Stomach smooth muscle (tissue), 2 donors: ENCODE measurements at regions not wholly inside any gene's neighbourhood (a gene's known extent, or its start where the extent isn't known, plus 50 kb on each side); places are given as distances from the start of the nearest gene placed in this dataset.

ENCODE experiments used
- H3K27ac ChIP-seq: one replicate; pipeline ENCODE4 v1.7.0; 2013; ENCODE audit warnings: mild to moderate bottlenecking, low read length, inconsistent platforms
- H3K27me3 ChIP-seq, 2 donors: one replicate each; pipeline ENCODE4 v1.7.0; 2013; ENCODE audit warnings: low read length in 2 of 2; ENCODE audit not compliant: insufficient read depth in 2 of 2, control insufficient read depth in 1 of 2
- H3K36me3 ChIP-seq, 2 donors: one replicate each; pipeline ENCODE4 v1.7.0; 2013; ENCODE audit warnings: low read length in 2 of 2; ENCODE audit not compliant: control insufficient read depth in 2 of 2, insufficient read depth in 2 of 2
- H3K4me1 ChIP-seq: one replicate; pipeline ENCODE4 v1.7.0; 2013; ENCODE audit warnings: low read length; ENCODE audit not compliant: control insufficient read depth, insufficient read depth
- H3K4me3 ChIP-seq, 2 donors: one replicate each; pipeline ENCODE4 v1.7.0; 2013; ENCODE audit warnings: low read length in 2 of 2
- H3K9ac ChIP-seq, 2 donors: one replicate each; pipeline ENCODE4 v1.7.0; 2013; ENCODE audit warnings: low read length in 2 of 2, mild to moderate bottlenecking in 1 of 2
- H3K9me3 ChIP-seq, 2 donors: one replicate each; pipeline ENCODE4 v1.7.0; 2013; ENCODE audit warnings: low read length in 2 of 2; ENCODE audit not compliant: control insufficient read depth in 2 of 2
- donor health status: healthy.
- donor health status: Pancreatic carcinoma.

DNA sequence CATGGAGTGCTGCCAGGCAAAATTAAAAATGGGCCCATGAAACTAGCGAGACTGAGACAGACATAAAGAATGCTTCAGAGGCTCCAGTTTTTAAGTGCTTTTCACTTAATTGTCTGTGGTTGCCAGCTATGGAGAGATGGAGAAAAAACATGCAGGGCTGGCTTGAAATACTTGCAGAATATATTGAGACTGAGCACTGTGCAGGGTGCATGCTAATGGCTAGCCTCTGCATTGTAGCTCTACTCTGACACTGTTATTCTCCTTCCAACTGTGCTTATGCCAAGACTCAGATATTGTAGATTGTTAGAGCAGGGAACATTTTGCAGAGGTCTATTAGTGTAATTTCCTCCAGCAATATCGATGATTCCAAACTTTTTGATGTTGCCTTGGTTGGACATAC is 735.0 kb downstream of the PDCD6IP start:
- no peaks in the 10 kb centered on the region for H3K4me1 ChIP-seq
- H3K27ac ChIP-seq, result no peak overlapping the region
- H3K9ac ChIP-seq, result no peak overlapping the region
- H3K4me3 ChIP-seq, result no peak overlapping the region
- no peaks in the 10 kb centered on the region for H3K27me3 ChIP-seq
- H3K36me3 ChIP-seq, result no peaks in the 10 kb centered on the region
- no peaks in the 10 kb centered on the region for H3K9me3 ChIP-seq

DNA sequence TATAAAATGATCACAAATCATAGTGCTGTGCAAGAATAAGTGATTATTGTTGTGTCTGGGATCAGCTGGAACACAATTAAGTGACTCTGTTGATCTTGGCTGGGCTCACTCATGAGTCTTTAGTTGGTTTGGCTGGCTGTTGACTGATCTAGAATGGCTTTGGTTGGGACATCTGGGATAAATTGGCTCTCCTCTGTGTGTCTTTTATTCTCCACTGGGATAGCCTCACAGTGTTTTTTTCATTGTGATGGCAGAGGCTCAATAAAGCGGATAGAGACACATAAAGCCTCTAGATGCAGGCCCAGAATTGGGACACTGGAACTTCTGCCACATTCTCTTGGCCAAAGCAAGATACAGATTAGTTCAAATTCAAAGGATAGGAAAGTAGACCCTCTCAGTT is 735.6 kb downstream of the PDCD6IP start:
- Histone ChIP-seq H3K27me3 (no peaks in the 10 kb centered on the region), H3K9ac (no peak overlapping the region), H3K9me3 (no peaks in the 10 kb centered on the region), H3K4me1 (no peaks in the 10 kb centered on the region), H3K36me3 (no peaks in the 10 kb centered on the region), H3K4me3 (no peak overlapping the region), H3K27ac (no peak overlapping the region)

DNA sequence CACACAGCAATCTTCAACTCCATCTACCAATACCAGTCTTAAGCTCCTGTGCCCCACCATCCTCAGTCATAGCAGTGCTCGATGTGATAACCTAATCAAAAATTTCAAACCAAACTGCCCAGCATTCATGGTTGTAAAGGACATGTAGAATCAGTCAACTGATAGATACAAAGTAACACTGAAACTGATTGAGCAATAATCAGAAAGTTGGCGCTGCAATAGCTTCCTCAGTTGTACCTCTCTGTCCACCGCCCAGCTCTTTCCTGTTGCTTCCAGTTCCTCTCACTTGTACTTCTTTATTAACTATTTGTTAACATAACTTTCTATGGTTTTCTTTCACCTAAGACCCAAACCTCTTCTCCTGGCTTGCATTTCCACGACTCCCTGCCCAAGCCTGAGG is 745.7 kb downstream of the PDCD6IP start:
- no peak overlapping the region for H3K9ac ChIP-seq
- no peaks in the 10 kb centered on the region for H3K9me3 ChIP-seq
- no peaks in the 10 kb centered on the region for H3K4me1 ChIP-seq
- no peak overlapping the region for H3K27ac ChIP-seq
- H3K4me3 ChIP-seq, result no peak overlapping the region
- no peaks in the 10 kb centered on the region for H3K27me3 ChIP-seq
- no peaks in the 10 kb centered on the region for H3K36me3 ChIP-seq

DNA sequence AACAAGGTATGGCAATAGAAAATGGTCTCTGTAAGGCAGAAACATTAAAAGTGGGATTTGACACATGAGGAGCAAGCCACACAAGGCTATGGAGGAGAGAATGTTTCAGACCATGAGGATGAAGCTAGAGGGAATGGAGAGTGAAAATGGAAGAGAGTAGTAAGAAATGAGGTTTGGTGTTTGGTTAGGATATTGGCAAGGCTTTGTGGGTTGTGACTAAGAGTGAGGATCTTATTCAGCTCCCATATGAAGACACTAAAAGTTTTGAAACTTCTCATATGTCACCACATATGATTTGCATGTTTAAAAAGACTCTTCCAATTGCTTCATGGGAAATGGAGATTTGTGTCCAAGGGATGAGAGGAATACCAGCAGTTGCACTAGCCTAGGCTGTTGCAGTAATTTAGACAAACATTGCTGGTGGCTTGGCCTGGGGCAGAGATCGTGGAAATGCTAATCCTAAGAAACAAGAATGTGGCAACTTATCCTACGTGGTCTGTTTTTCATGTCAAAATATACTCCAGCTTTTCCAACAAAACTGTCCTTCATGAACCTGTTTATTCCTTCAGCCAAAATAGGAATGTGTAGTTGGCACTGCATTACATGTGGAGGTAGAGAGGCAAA is 749.0 kb downstream of the PDCD6IP start:
- H3K27ac ChIP-seq, result no peak overlapping the region
- H3K27me3 ChIP-seq, result no peaks in the 10 kb centered on the region
- H3K9me3 ChIP-seq, result no peaks in the 10 kb centered on the region
- no peaks in the 10 kb centered on the region for H3K4me1 ChIP-seq
- H3K4me3 ChIP-seq, result no peak overlapping the region
- H3K9ac ChIP-seq, result no peak overlapping the region
- H3K36me3 ChIP-seq, result no peaks in the 10 kb centered on the region

DNA sequence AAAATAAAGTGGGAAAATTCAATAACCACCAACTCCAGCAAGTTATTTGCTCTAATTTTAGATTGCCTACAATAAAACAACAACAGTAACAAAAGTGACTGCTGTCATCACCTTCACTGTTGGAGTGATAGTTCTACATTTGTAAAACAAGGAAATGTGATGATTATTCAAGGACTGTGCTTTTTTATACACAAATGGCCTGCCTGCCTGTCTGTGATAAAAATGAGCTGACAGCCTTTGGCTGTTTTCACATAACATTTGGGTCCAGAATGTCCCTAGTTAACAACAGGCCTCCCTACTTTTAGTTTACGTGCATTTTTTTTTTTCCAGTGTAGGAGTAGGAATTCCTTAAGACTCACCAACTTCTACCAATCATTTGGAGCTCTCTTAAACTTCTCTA is 768.8 kb downstream of the PDCD6IP start:
- H3K27me3 ChIP-seq, result no peaks in the 10 kb centered on the region
- H3K9ac ChIP-seq, result no peak overlapping the region
- H3K4me1 ChIP-seq, result no peaks in the 10 kb centered on the region
- H3K4me3 ChIP-seq, result no peak overlapping the region
- no peaks in the 10 kb centered on the region for H3K36me3 ChIP-seq
- peaks cover 2 to 6% of the 10 kb centered on the region in 2 donors for H3K9me3 ChIP-seq
- no peak overlapping the region for H3K27ac ChIP-seq

DNA sequence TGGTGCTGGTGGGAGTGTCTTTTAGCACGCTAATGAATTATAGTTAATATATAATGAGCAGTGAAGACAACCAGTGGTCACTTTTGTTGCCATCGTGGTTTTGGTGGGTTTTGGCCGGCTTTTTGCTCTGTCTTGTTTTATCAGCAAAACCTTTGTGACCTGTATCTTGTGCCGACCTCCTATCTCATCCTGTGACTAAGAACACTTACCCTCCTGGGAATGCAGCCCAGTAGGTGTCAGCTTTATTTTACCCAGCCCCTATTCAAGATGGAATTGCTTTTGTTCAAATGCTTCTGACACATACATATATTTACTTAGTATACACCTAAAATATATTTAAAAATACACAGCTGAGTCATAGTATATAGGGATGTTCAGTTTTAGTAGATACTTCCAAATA is 770.3 kb downstream of the PDCD6IP start:
- H3K4me1 ChIP-seq, result no peaks in the 10 kb centered on the region
- H3K27me3 ChIP-seq, result no peaks in the 10 kb centered on the region
- H3K4me3 ChIP-seq, result no peak overlapping the region
- H3K36me3 ChIP-seq, result no peaks in the 10 kb centered on the region
- peaks cover 0 to 6% of the 10 kb centered on the region in 2 donors for H3K9me3 ChIP-seq
- no peak overlapping the region for H3K27ac ChIP-seq
- no peak overlapping the region for H3K9ac ChIP-seq

DNA sequence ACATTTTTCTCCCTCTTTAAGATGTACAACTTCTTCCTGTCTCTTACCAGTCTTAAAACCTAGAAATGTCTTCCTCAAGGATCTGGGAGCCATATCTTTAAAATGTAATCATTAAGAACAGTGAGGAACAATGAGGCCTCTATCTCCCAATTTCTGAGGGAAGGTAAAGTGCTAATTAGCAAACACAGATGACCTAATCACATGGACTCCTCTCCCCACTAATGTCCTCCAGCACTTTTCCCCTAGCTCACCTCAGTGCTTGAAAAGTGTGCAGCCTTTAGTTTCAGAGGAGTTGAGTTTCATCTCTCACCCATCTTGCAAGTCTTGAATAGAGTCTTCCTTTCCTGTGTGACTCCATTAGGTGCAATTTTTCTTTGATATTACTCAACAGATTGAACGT is 771.0 kb downstream of the PDCD6IP start:
- no peaks in the 10 kb centered on the region for H3K27me3 ChIP-seq
- H3K27ac ChIP-seq, result no peak overlapping the region

DNA sequence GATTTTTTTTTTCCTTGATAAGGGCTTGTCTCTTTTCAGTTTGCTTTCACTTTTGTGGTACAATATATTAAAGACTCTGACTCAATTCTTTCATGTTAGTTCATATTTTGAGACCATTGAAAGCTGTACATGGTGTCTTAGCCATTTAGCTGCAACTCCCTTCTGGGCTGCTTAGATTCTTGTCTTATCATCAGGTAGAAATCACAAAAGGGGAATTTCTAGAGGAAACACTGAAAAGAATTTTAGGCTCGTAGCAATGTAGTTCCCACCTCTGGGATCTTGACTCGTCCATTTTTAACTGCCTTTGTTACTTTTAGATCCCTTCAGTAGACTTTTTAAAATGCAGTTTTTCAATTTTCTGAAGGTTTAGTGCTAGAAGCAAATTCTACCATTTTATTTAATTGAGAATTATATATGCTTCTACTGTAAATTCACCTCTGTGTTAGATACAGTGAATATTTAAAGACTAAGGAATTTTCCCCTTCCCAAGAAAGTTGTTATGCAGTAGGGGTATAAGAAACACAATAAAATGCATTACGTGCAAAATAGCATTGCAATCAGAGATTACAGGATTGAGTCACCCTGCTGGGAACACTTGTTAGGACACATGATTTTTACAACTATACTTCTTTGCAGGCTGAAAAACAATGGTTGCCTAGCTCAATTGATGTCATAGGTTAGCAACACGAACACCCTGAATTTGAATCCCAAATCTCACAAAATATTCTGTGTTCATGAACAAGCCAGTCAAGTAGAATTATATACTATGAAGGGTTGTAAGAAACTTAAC is 772.7 kb downstream of the PDCD6IP start:
- no peak overlapping the region for H3K27ac ChIP-seq
- no peaks in the 10 kb centered on the region for H3K9me3 ChIP-seq
- H3K4me1 ChIP-seq, result no peaks in the 10 kb centered on the region
- no peaks in the 10 kb centered on the region for H3K36me3 ChIP-seq
- H3K4me3 ChIP-seq, result no peak overlapping the region
- no peak overlapping the region for H3K9ac ChIP-seq
- H3K27me3 ChIP-seq, result no peaks in the 10 kb centered on the region

More for the DNA sequence above, 771.0 kb downstream of the PDCD6IP start:
- Histone ChIP-seq H3K4me1 (no peaks in the 10 kb centered on the region), H3K9ac (no peak overlapping the region), H3K36me3 (no peaks in the 10 kb centered on the region), H3K4me3 (no peak overlapping the region), H3K9me3 (peaks cover 0 to 6% of the 10 kb centered on the region in 2 donors)

DNA sequence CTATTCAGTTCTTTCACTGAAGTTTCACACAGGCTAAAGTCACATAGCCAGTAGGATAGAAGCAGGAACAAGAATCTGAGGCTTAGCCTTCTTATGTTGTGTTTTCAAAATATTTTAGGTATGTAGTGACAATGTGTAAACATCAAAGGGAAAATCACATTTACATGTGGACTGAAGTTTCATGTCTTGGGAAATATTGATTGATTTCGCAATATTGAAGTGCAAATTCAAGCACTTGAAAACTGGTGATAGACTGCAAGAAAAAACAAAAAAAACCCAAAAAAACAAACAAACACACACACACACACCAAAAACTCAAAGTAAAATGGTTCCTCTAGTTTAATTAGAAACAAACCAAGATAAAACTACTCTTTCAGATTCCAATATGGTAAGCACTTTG is 773.3 kb downstream of the PDCD6IP start:
- Histone ChIP-seq H3K9ac (no peak overlapping the region), H3K4me1 (no peaks in the 10 kb centered on the region), H3K36me3 (no peaks in the 10 kb centered on the region), H3K27me3 (no peaks in the 10 kb centered on the region), H3K9me3 (no peaks in the 10 kb centered on the region), H3K4me3 (no peak overlapping the region), H3K27ac (no peak overlapping the region)

DNA sequence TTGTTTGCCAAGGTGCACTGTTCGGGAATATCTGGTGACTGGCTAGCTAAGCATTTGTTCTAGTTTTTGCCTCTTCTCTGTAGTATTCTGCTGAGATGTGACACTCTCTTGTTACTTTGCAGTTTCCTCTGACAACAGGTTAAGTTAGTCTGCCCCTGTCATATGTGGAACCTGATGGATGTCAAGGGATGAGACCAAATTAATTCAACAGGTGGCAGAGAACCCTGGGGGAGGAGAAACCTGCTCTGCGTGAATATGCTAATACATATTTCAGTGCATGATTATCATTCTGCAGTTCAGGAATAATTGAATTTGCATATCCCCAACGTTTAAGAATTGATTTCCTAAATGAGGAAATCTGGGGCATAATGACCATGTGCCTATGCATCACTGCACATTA is 777.3 kb downstream of the PDCD6IP start:
- H3K27ac ChIP-seq, result no peak overlapping the region
- H3K36me3 ChIP-seq, result no peaks in the 10 kb centered on the region
- H3K4me3 ChIP-seq, result no peak overlapping the region
- no peaks in the 10 kb centered on the region for H3K9me3 ChIP-seq
- no peaks in the 10 kb centered on the region for H3K4me1 ChIP-seq
- H3K9ac ChIP-seq, result no peak overlapping the region
- no peaks in the 10 kb centered on the region for H3K27me3 ChIP-seq

DNA sequence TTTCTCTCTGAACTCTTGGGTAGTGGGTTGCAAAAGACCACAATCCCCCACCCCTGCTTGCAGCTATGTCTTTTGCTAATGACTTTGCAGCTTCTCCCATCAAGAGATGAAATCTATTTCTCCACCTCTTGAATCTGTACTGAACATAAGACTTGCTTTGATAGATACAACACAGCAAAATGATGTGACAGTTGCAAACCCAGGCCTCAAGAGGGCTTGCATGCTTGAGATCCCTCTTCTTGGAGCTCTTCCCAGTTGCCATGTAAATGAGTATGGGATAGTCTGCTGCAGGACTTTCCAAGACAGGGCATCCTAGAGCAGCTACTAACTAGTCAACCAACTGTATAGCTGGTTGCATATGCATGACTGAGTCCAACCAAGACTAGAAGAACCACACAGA is 783.6 kb downstream of the PDCD6IP start:
- H3K4me3 ChIP-seq, result no peak overlapping the region
- no peaks in the 10 kb centered on the region for H3K27me3 ChIP-seq
- no peaks in the 10 kb centered on the region for H3K9me3 ChIP-seq
- H3K9ac ChIP-seq, result no peak overlapping the region
- H3K36me3 ChIP-seq, result no peaks in the 10 kb centered on the region
- H3K27ac ChIP-seq, result no peak overlapping the region
- H3K4me1 ChIP-seq, result no peaks in the 10 kb centered on the region
